Activated CD4-positive, alpha-beta memory T cell treated with anti-CD3 and anti-CD28 coated beads for 36 hours (primary cell): ENCODE measurements at regions not wholly inside any gene's neighbourhood (a gene's known extent, or its start where the extent isn't known, plus 50 kb on each side); places are given as distances from the start of the nearest gene placed in this dataset.
A peak's percentile ranks its signal among the peaks of the same experiment; 100 is the strongest.
"Not testable (repeated sequence)": the region's sequence is repeated elsewhere in the genome, so short reads cannot be mapped to it uniquely, and the experiment has no call there.

Source experiments
- CTCF ChIA-PET: fragments of 350-600 bp; sonication (Branson Sonifier 250); formaldehyde crosslinking; loops from one replicate; lab custom pipeline; 2021; ENCODE audit warnings: antibody characterized with exemption, inconsistent platforms; lab: Charles Lee
- POLR2A ChIA-PET: fragments of 350-600 bp; sonication (Branson Sonifier 250); formaldehyde crosslinking; loops from one replicate; lab custom pipeline; 2021; ENCODE audit warnings: antibody characterized with exemption; lab: Charles Lee
- DNase-seq: peaks from one replicate; pipeline ENCODE4 v3.0.0-alpha.2; 2020
- H3K27ac Mint-ChIP-seq: one replicate; pipeline ENCODE4 v1.8.0; 2021; ENCODE audit warnings: mixed read lengths
- H3K27me3 Mint-ChIP-seq: one replicate; pipeline ENCODE4 v1.8.0; 2021; ENCODE audit warnings: mixed read lengths
- H3K36me3 Mint-ChIP-seq: one replicate; pipeline ENCODE4 v1.8.0; 2021; ENCODE audit warnings: mixed read lengths
- H3K4me1 Mint-ChIP-seq: one replicate; pipeline ENCODE4 v1.8.0; 2021; ENCODE audit warnings: low read depth, mixed read lengths
- H3K4me3 Mint-ChIP-seq: one replicate; pipeline ENCODE4 v1.8.0; 2021; ENCODE audit warnings: mild to moderate bottlenecking, mixed read lengths
- H3K9me3 Mint-ChIP-seq: one replicate; pipeline ENCODE4 v1.8.0; 2021; ENCODE audit warnings: mixed read lengths
- intact Hi-C: fragments of 100-400 bp; cut with micrococcal nuclease; formaldehyde crosslinking; loops from one replicate; pipeline ENCODE4 v1.15.1; 2023

DNA sequence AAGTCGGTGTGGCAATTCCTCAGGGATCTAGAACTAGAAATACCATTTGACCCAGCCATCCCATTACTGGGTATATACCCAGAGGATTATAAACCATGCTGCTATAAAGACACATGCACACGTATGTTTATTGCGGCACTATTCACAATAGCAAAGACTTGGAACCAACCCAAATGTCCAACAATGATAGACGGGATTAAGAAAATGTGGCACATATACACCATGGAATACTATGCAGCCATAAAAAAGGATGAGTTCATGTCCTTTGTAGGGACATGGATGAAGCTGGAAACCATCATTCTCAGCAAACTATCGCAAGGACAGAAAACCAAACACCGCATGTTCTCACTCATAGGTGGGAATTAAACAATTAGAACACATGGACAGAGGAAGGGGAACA is 80.6 kb upstream of the ST3GAL5 start:
- CTCF ChIA-PET, H3K27me3 Mint-ChIP-seq, intact Hi-C loops, H3K4me3 Mint-ChIP-seq, DNase-seq, H3K27ac Mint-ChIP-seq, H3K9me3 Mint-ChIP-seq, POLR2A ChIA-PET, H3K36me3 Mint-ChIP-seq, H3K4me1 Mint-ChIP-seq: not testable (repeated sequence)

- CTCF ChIA-PET, DNase-seq, intact Hi-C loops, H3K36me3 Mint-ChIP-seq, H3K9me3 Mint-ChIP-seq, POLR2A ChIA-PET, H3K27me3 Mint-ChIP-seq, H3K4me3 Mint-ChIP-seq, H3K27ac Mint-ChIP-seq: not testable (repeated sequence)
- H3K4me1 Mint-ChIP-seq, result peaks cover 11% of the 10 kb centered on the region
Observed at GRCh38 chr2:85965770-85966169, 77.0 kb upstream of the ST3GAL5 start.

DNA sequence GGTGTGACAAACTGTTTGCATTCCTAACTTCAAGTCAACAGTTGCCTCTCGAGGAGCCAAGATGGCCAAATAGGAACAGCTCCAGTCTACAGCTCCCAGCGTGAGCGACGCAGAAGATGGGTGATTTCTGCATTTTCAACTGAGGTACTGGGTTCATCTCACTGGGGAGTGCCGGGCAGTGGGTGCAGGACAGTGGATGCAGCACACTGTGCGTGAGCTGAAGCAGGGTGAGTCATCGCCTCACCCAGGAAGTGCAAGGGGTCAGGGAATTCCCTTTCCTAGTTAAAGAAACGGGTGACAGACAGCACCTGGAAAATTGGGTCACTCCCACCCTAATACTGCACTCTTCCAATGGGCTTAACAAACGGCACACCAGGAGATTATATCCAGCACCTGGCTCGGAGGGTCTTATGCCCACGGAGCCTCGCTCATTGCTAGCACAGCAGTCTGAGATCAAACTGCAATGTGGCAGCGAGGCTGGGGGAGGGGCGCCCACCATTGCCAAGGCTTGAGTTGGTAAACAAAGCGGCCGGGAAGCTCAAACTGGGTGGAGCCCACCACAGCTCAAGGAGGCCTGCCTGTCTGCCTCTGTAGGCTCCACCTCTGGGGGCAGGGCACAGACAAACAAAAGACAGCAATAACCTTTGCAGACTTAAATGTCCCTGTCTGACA is 75.1 kb upstream of the ST3GAL5 start:
- CTCF ChIA-PET, H3K4me3 Mint-ChIP-seq, intact Hi-C loops, H3K27me3 Mint-ChIP-seq, H3K36me3 Mint-ChIP-seq, H3K9me3 Mint-ChIP-seq: not testable (repeated sequence)
- Mint-ChIP-seq H3K27ac (peak overlapping the region; percentile 23), H3K4me1 (peaks cover 11% of the 10 kb centered on the region)
- DNase-seq, result peak; percentile 18
- POLR2A ChIA-PET, result interaction anchor here (1.3 kb wide), 1 partner anchor 11 kb away, joined by 4 read pairs; no protein-coding TSS in a partner anchor

DNA sequence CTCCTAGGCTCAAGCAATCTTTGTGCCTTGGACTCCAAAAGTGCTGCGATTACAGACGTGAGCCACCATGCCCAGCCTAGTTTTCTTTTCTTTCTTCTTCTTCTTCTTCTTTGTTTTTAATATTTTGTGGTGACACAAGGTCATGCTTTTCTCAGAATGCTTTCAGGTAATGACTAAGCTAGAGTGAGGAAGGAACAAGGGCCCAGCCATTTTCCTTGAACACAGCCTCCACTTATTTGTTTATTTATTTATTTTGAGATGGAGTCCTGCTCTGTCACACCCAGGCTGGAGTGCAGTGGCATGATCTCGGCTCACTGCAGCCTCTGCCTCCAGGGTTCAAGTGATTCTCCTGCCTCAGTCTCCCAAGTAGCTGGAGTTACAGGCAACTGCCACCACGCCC is 74.3 kb upstream of the ST3GAL5 start:
- Mint-ChIP-seq H3K27ac (no peak overlapping the region), H3K9me3 (peaks cover 2% of the 10 kb centered on the region), H3K27me3 (no peaks in the 10 kb centered on the region), H3K36me3 (no peaks in the 10 kb centered on the region), H3K4me1 (peaks cover 11% of the 10 kb centered on the region), H3K4me3 (no peak overlapping the region)
- intact Hi-C loops, result no loop called here
- CTCF ChIA-PET, result interaction anchor here (0.7 kb wide), 1 partner anchor 255 kb away, joined by 4 read pairs; no protein-coding TSS in a partner anchor
- DNase-seq, result no peak
- POLR2A ChIA-PET, result interaction anchor here (1.3 kb wide), 1 partner anchor 10 kb away, joined by 4 read pairs; no protein-coding TSS in a partner anchor

GRCh38 chr2:85961754-85962153 is 73.0 kb upstream of the ST3GAL5 start:
- intact Hi-C loops, result no loop called here
- H3K4me1 Mint-ChIP-seq, result peaks cover 11% of the 10 kb centered on the region
- H3K36me3 Mint-ChIP-seq, result no peaks in the 10 kb centered on the region
- no peak overlapping the region for H3K27ac Mint-ChIP-seq
- POLR2A ChIA-PET, result no interaction called here
- H3K9me3 Mint-ChIP-seq, result peaks cover 2% of the 10 kb centered on the region
- H3K27me3 Mint-ChIP-seq, result no peaks in the 10 kb centered on the region
- H3K4me3 Mint-ChIP-seq, result no peak overlapping the region
- DNase-seq, result no peak
- CTCF ChIA-PET, result interaction anchor here (1.6 kb wide), 1 partner anchor 74 kb away, joined by 3 read pairs; no protein-coding TSS in a partner anchor

GRCh38 chr2:85961053-85961452 is 72.3 kb upstream of the ST3GAL5 start:
- POLR2A ChIA-PET, result no interaction called here
- Mint-ChIP-seq H3K27me3 (no peaks in the 10 kb centered on the region), H3K4me3 (no peak overlapping the region), H3K27ac (no peak overlapping the region), H3K4me1 (peaks cover 11% of the 10 kb centered on the region), H3K9me3 (peaks cover 2% of the 10 kb centered on the region), H3K36me3 (no peaks in the 10 kb centered on the region)
- CTCF ChIA-PET, result interaction anchor here (1.6 kb wide), 1 partner anchor 75 kb away, joined by 3 read pairs; no protein-coding TSS in a partner anchor
- no peak for DNase-seq
- intact Hi-C loops, result no loop called here

- CTCF ChIA-PET, result interaction anchor here (0.9 kb wide), 1 partner anchor 10 kb away, joined by 3 read pairs; no protein-coding TSS in a partner anchor
- no peak overlapping the region for H3K27ac Mint-ChIP-seq
- intact Hi-C loops, result no loop called here
Observed at GRCh38 chr2:85959826-85960225, 71.0 kb upstream of the ST3GAL5 start.

GRCh38 chr2:85959185-85959584 is 70.4 kb upstream of the ST3GAL5 start:
- Mint-ChIP-seq H3K9me3 (peaks cover 2% of the 10 kb centered on the region), H3K4me1 (peaks cover 11% of the 10 kb centered on the region), H3K36me3 (no peaks in the 10 kb centered on the region), H3K27ac (no peak overlapping the region), H3K27me3 (no peaks in the 10 kb centered on the region), H3K4me3 (no peak overlapping the region)
- CTCF ChIA-PET, result interaction anchor here (0.9 to 1.0 kb wide), 2 partner anchors 10 to 131 kb away, joined by 3 read pairs; no protein-coding TSS in a partner anchor
- intact Hi-C loops, result no loop called here
- POLR2A ChIA-PET, result no interaction called here
- DNase-seq, result no peak

More at GRCh38 chr2:85959826-85960225, 71.0 kb upstream of the ST3GAL5 start:
- DNase-seq, result no peak
- Mint-ChIP-seq H3K27me3 (no peaks in the 10 kb centered on the region), H3K4me1 (peaks cover 11% of the 10 kb centered on the region), H3K36me3 (no peaks in the 10 kb centered on the region), H3K4me3 (no peak overlapping the region), H3K9me3 (peaks cover 2% of the 10 kb centered on the region)
- POLR2A ChIA-PET, result no interaction called here

- no peak overlapping the region for H3K27ac Mint-ChIP-seq
- CTCF ChIA-PET, result interaction anchor here (0.9 to 1.0 kb wide), 2 partner anchors 9 to 131 kb away, joined by 3 read pairs; no protein-coding TSS in a partner anchor
- H3K4me3 Mint-ChIP-seq, result no peak overlapping the region
- no peaks in the 10 kb centered on the region for H3K36me3 Mint-ChIP-seq
- H3K4me1 Mint-ChIP-seq, result peaks cover 9% of the 10 kb centered on the region
- DNase-seq, result no peak
- POLR2A ChIA-PET, result no interaction called here
- no peaks in the 10 kb centered on the region for H3K27me3 Mint-ChIP-seq
- H3K9me3 Mint-ChIP-seq, result peaks cover 2% of the 10 kb centered on the region
- intact Hi-C loops, result no loop called here
Observed at GRCh38 chr2:85958731-85959130, 69.9 kb upstream of the ST3GAL5 start.

GRCh38 chr2:85957256-85957655 is 68.5 kb upstream of the ST3GAL5 start:
- intact Hi-C loops, result no loop called here
- H3K4me1 Mint-ChIP-seq, result no peaks in the 10 kb centered on the region
- no peak overlapping the region for H3K4me3 Mint-ChIP-seq
- ChIA-PET POLR2A (no interaction called here), CTCF (interaction anchor here (0.7 kb wide), 1 partner anchor 220 kb away, joined by 3 read pairs; no protein-coding TSS in a partner anchor)
- H3K36me3 Mint-ChIP-seq, result no peaks in the 10 kb centered on the region
- H3K27me3 Mint-ChIP-seq, result no peaks in the 10 kb centered on the region
- H3K9me3 Mint-ChIP-seq, result peaks cover 2% of the 10 kb centered on the region
- no peak for DNase-seq
- no peak overlapping the region for H3K27ac Mint-ChIP-seq

- H3K4me3 Mint-ChIP-seq, result no peak overlapping the region
- intact Hi-C loops, result no loop called here
- no peak overlapping the region for H3K27ac Mint-ChIP-seq
- no peaks in the 10 kb centered on the region for H3K4me1 Mint-ChIP-seq
- H3K36me3 Mint-ChIP-seq, result no peaks in the 10 kb centered on the region
- peaks cover 2% of the 10 kb centered on the region for H3K9me3 Mint-ChIP-seq
- no peaks in the 10 kb centered on the region for H3K27me3 Mint-ChIP-seq
- DNase-seq, result no peak
- ChIA-PET POLR2A (no interaction called here), CTCF (no interaction called here)
Observed at GRCh38 chr2:85956646-85957039, 67.9 kb upstream of the ST3GAL5 start.

DNA sequence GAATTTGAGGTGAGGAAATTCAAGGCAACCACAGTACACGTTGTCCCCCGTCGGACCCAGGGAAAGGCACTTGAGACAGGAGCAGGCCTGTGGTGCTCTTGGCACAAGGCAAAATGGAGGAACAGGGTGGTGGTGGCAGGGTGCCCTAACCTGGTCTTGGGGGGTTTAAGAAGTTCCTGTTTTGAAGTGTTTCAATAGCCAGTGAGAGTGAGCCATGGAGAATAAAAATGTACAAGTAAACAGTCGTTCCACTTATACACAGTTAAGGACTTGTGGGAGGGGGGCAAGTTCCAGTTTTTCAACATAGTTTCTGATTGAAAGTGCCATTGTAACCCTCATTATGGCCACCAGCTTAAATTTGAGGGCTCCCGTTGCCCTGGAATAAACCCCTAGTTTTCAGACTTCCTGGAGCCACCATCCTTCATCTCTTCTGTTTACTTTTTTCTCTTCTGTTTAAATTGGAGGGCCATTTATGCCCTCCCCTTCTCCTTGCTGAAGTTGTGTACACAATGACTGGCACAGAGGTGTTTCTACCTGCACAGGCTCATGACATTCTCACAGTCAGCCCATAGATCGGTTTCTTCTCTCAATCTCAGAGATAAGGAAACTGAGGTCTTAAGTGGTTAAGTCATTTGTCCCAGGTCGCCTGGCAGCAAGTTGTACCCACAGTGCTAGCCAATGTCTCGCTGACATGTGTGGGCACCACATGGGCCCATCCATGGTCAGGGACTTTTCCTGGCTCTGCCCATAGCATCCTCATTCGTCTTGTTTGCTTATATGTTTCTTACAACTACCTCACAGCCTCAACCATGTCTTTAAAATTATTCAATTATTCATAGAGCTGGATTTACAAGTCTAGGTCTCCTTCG is 66.0 kb upstream of the ST3GAL5 start:
- no peaks in the 10 kb centered on the region for H3K36me3 Mint-ChIP-seq
- intact Hi-C loops, result no loop called here
- no peaks in the 10 kb centered on the region for H3K9me3 Mint-ChIP-seq
- no peaks in the 10 kb centered on the region for H3K4me1 Mint-ChIP-seq
- H3K4me3 Mint-ChIP-seq, result no peak overlapping the region
- no peaks in the 10 kb centered on the region for H3K27me3 Mint-ChIP-seq
- DNase-seq, result no peak
- ChIA-PET CTCF (no interaction called here), POLR2A (no interaction called here)
- H3K27ac Mint-ChIP-seq, result no peak overlapping the region
